Stimulated activated naive B cell treated with anti-CD40 and anti-IgM and Interleukin-4, amounts not matched to agents 10 μg/mL and 1 μg/mL and 100 μg/mL, for 72 hours (primary cell): ENCODE measurements at regions not wholly inside any gene's neighbourhood (a gene's known extent, or its start where the extent isn't known, plus 50 kb on each side); places are given as distances from the start of the nearest gene placed in this dataset.

Source experiments
- ATAC-seq, 2 donors: fragments of 150-1000 bp; cut with Tn5 transposase; replicated peaks; 2 replicates each; pipeline ENCODE4 v1.10.0; 2021; ENCODE audit warnings: moderate library complexity in 1 of 2
- DNase-seq: peaks from one replicate; pipeline ENCODE4 v3.0.0; 2021
- H3K27ac Mint-ChIP-seq: one replicate; pipeline ENCODE4 v1.8.0; 2022; ENCODE audit warnings: mild to moderate bottlenecking, mixed read lengths
- H3K27me3 Mint-ChIP-seq, 2 donors: one replicate each; pipeline ENCODE4 v1.8.0; 2022; ENCODE audit warnings: mixed read lengths in 2 of 2
- H3K36me3 Mint-ChIP-seq, 2 donors: one replicate each; pipeline ENCODE4 v1.8.0; 2022; ENCODE audit warnings: mixed read lengths in 2 of 2, mild to moderate bottlenecking in 1 of 2
- H3K4me1 Mint-ChIP-seq, 2 donors: one replicate each; pipeline ENCODE4 v1.8.0; 2022; ENCODE audit warnings: mixed read lengths in 2 of 2, mild to moderate bottlenecking in 1 of 2
- H3K4me3 Mint-ChIP-seq, 2 donors: one replicate each; pipeline ENCODE4 v1.8.0; 2022; ENCODE audit warnings: mild to moderate bottlenecking in 2 of 2, mixed read lengths in 2 of 2, moderate library complexity in 1 of 2
- H3K9me3 Mint-ChIP-seq, 2 donors: one replicate each; pipeline ENCODE4 v1.8.0; 2022; ENCODE audit warnings: mixed read lengths in 2 of 2, mild to moderate bottlenecking in 1 of 2

GRCh38 chr2:217013926-217014325 is 154.1 kb upstream of the TNP1 start:
- peaks cover 23 to 24% of the 10 kb centered on the region in 2 donors for H3K27me3 Mint-ChIP-seq
- ATAC-seq: no peak

GRCh38 chr2:217011576-217011975 is 151.7 kb upstream of the TNP1 start:
- no peak for DNase-seq
- Mint-ChIP-seq H3K27me3 (peaks cover 26% of the 10 kb centered on the region in 2 donors), H3K36me3 (no peaks in the 10 kb centered on the region), H3K27ac (no peak overlapping the region), H3K9me3 (peaks cover 1 to 7% of the 10 kb centered on the region in 2 donors), H3K4me1 (no peaks in the 10 kb centered on the region), H3K4me3 (no peak overlapping the region)
- ATAC-seq: no peak

More at GRCh38 chr2:217013926-217014325, 154.1 kb upstream of the TNP1 start:
- no peaks in the 10 kb centered on the region for H3K36me3 Mint-ChIP-seq
- no peak for DNase-seq
- no peaks in the 10 kb centered on the region for H3K4me1 Mint-ChIP-seq
- H3K27ac Mint-ChIP-seq: no peak overlapping the region
- no peaks in the 10 kb centered on the region for H3K9me3 Mint-ChIP-seq
- H3K4me3 Mint-ChIP-seq: no peak overlapping the region

- DNase-seq (no peak), ATAC-seq (no peak)
- Mint-ChIP-seq H3K36me3 (no peaks in the 10 kb centered on the region), H3K27me3 (peaks cover 30 to 31% of the 10 kb centered on the region in 2 donors), H3K4me1 (no peaks in the 10 kb centered on the region), H3K9me3 (peaks cover 3 to 7% of the 10 kb centered on the region in 2 donors), H3K27ac (no peak overlapping the region), H3K4me3 (no peak overlapping the region)
Observed at GRCh38 chr2:217010173-217010572, 150.3 kb upstream of the TNP1 start.

GRCh38 chr2:217008794-217009193 is 148.9 kb upstream of the TNP1 start:
- H3K27me3 Mint-ChIP-seq: peaks cover 26 to 30% of the 10 kb centered on the region in 2 donors
- DNase-seq (no peak), ATAC-seq (no peak)
- no peak overlapping the region for H3K4me3 Mint-ChIP-seq
- no peaks in the 10 kb centered on the region for H3K36me3 Mint-ChIP-seq
- no peaks in the 10 kb centered on the region for H3K4me1 Mint-ChIP-seq
- no peak overlapping the region for H3K27ac Mint-ChIP-seq
- H3K9me3 Mint-ChIP-seq: peaks cover 3 to 7% of the 10 kb centered on the region in 2 donors

- ATAC-seq: no peak
- H3K4me1 Mint-ChIP-seq: no peaks in the 10 kb centered on the region
- H3K27ac Mint-ChIP-seq: no peak overlapping the region
- no peak for DNase-seq
- H3K9me3 Mint-ChIP-seq: peaks cover 3 to 7% of the 10 kb centered on the region in 2 donors
- no peaks in the 10 kb centered on the region for H3K36me3 Mint-ChIP-seq
- H3K4me3 Mint-ChIP-seq: no peak overlapping the region
- peaks cover 19 to 21% of the 10 kb centered on the region in 2 donors for H3K27me3 Mint-ChIP-seq
Observed at GRCh38 chr2:217006217-217006616, 146.4 kb upstream of the TNP1 start.

- Mint-ChIP-seq H3K4me1 (no peaks in the 10 kb centered on the region), H3K27ac (no peak overlapping the region), H3K4me3 (no peak overlapping the region), H3K36me3 (no peaks in the 10 kb centered on the region), H3K27me3 (peaks cover 13 to 21% of the 10 kb centered on the region in 2 donors), H3K9me3 (peaks cover 3 to 7% of the 10 kb centered on the region in 2 donors)
- DNase-seq: no peak
- no peak for ATAC-seq
Observed at GRCh38 chr2:217004656-217005055, 144.8 kb upstream of the TNP1 start.

GRCh38 chr2:217001740-217002139 is 141.9 kb upstream of the TNP1 start:
- H3K36me3 Mint-ChIP-seq: no peaks in the 10 kb centered on the region
- peaks cover 9 to 12% of the 10 kb centered on the region in 2 donors for H3K27me3 Mint-ChIP-seq
- H3K27ac Mint-ChIP-seq: no peak overlapping the region
- DNase-seq (no peak), ATAC-seq (no peak)
- peaks cover 0 to 1% of the 10 kb centered on the region in 2 donors for H3K9me3 Mint-ChIP-seq
- H3K4me1 Mint-ChIP-seq: no peaks in the 10 kb centered on the region
- no peak overlapping the region for H3K4me3 Mint-ChIP-seq

GRCh38 chr2:217000406-217000805 is 140.5 kb upstream of the TNP1 start:
- peaks cover 4 to 6% of the 10 kb centered on the region in 2 donors for H3K27me3 Mint-ChIP-seq
- no peak overlapping the region for H3K4me3 Mint-ChIP-seq
- no peaks in the 10 kb centered on the region for H3K9me3 Mint-ChIP-seq
- no peak for ATAC-seq
- H3K4me1 Mint-ChIP-seq: no peaks in the 10 kb centered on the region
- H3K36me3 Mint-ChIP-seq: no peaks in the 10 kb centered on the region
- H3K27ac Mint-ChIP-seq: no peak overlapping the region
- no peak for DNase-seq

- Mint-ChIP-seq H3K4me3 (no peak overlapping the region), H3K27ac (no peak overlapping the region), H3K9me3 (no peaks in the 10 kb centered on the region), H3K36me3 (no peaks in the 10 kb centered on the region), H3K4me1 (no peaks in the 10 kb centered on the region), H3K27me3 (peaks cover 10 to 14% of the 10 kb centered on the region in 2 donors)
- ATAC-seq: no peak
- no peak for DNase-seq
Observed at GRCh38 chr2:216996279-216996845, 136.5 kb upstream of the TNP1 start.

- Mint-ChIP-seq H3K4me1 (no peaks in the 10 kb centered on the region), H3K27me3 (peaks cover 12 to 14% of the 10 kb centered on the region in 2 donors), H3K9me3 (no peaks in the 10 kb centered on the region), H3K27ac (no peak overlapping the region), H3K4me3 (no peak overlapping the region), H3K36me3 (no peaks in the 10 kb centered on the region)
- DNase-seq (no peak), ATAC-seq (no peak)
Observed at GRCh38 chr2:216994353-216994854, 134.5 kb upstream of the TNP1 start.

- Mint-ChIP-seq H3K4me3 (no peak overlapping the region), H3K9me3 (no peaks in the 10 kb centered on the region), H3K36me3 (no peaks in the 10 kb centered on the region), H3K4me1 (no peaks in the 10 kb centered on the region), H3K27me3 (peaks cover 11 to 19% of the 10 kb centered on the region in 2 donors), H3K27ac (no peak overlapping the region)
- no peak for DNase-seq
- ATAC-seq: no peak
Observed at GRCh38 chr2:216992056-216992675, 132.3 kb upstream of the TNP1 start.

- Mint-ChIP-seq H3K36me3 (no peaks in the 10 kb centered on the region), H3K4me3 (no peak overlapping the region), H3K27me3 (peaks cover 11 to 19% of the 10 kb centered on the region in 2 donors), H3K9me3 (no peaks in the 10 kb centered on the region), H3K27ac (no peak overlapping the region), H3K4me1 (no peaks in the 10 kb centered on the region)
- no peak for DNase-seq
- ATAC-seq: no peak
Observed at GRCh38 chr2:216991563-216991962, 131.7 kb upstream of the TNP1 start.

- Mint-ChIP-seq H3K27ac (no peak overlapping the region), H3K4me1 (no peaks in the 10 kb centered on the region), H3K4me3 (no peak overlapping the region), H3K9me3 (no peaks in the 10 kb centered on the region), H3K36me3 (no peaks in the 10 kb centered on the region), H3K27me3 (peaks cover 6 to 19% of the 10 kb centered on the region in 2 donors)
- DNase-seq (no peak), ATAC-seq (no peak)
Observed at GRCh38 chr2:216989340-216990129, 129.7 kb upstream of the TNP1 start.

GRCh38 chr2:216987252-216987821 is 127.5 kb upstream of the TNP1 start:
- Mint-ChIP-seq H3K36me3 (no peaks in the 10 kb centered on the region), H3K27ac (no peak overlapping the region), H3K4me3 (no peak overlapping the region), H3K9me3 (no peaks in the 10 kb centered on the region), H3K27me3 (peaks cover 5 to 21% of the 10 kb centered on the region in 2 donors), H3K4me1 (no peaks in the 10 kb centered on the region)
- DNase-seq: no peak
- ATAC-seq: no peak
